K562 (cell line): ENCODE measurements at regions not wholly inside any gene's neighbourhood (a gene's known extent, or its start where the extent isn't known, plus 50 kb on each side); places are given as distances from the start of the nearest gene placed in this dataset.

Experiments used
- ATF2 ChIP-seq: sonication (generic); formaldehyde crosslinking; IDR thresholded peaks from 2 replicates; pipeline ENCODE4 v1.8.1; 2022; ENCODE audit warnings: missing genetic modification reagents
- ATF3 ChIP-seq, 2 experiments: fragments of 450-650 bp in 1 of 2; sonication (generic) in 1 of 2; formaldehyde crosslinking in 1 of 2; IDR thresholded peaks in 1 of 2; conservative IDR thresholded peaks in 1 of 2; 2 replicates each; pipeline versions ENCODE4 v1.6.1 to v1.8.1; 2016 to 2023; ENCODE audit warnings: mild to moderate bottlenecking in 2 of 2, moderate library complexity in 2 of 2, inconsistent platforms in 1 of 2, missing genetic modification reagents in 1 of 2
- BRF2 ChIP-seq: IDR thresholded peaks from 3 replicates; pipeline ENCODE4 v1.6.1; 2011; ENCODE audit warnings: borderline replicate concordance, mild to moderate bottlenecking; ENCODE audit not compliant: insufficient read length, insufficient read depth
- CBX3 ChIP-seq, 2 experiments: IDR thresholded peaks; 1 replicate in 1 of 2; 2 replicates in 1 of 2; pipeline ENCODE4 v1.6.1; 2012; ENCODE audit warnings: inconsistent platforms in 2 of 2, low read length in 2 of 2, borderline replicate concordance in 1 of 2, control low read depth in 1 of 2
- EP300 ChIP-seq: IDR thresholded peaks from 2 replicates; pipeline ENCODE4 v1.6.1; 2012; ENCODE audit warnings: low read length, improper control_type of control experiment
- ESRRA ChIP-seq: fragments of 450-650 bp; IDR thresholded peaks from 2 replicates; pipeline ENCODE4 v1.6.1; 2014; ENCODE audit warnings: low read depth, mild to moderate bottlenecking, moderate library complexity, borderline replicate concordance
- GATA2 ChIP-seq: sonication (generic); formaldehyde crosslinking; IDR thresholded peaks from 2 replicates; pipeline ENCODE4 v1.4.0; 2020; ENCODE audit warnings: mild to moderate bottlenecking, missing genetic modification reagents
- GTF2A2 ChIP-seq: IDR thresholded peaks from 2 replicates; pipeline ENCODE4 v1.6.1; 2016; ENCODE audit warnings: mild to moderate bottlenecking, missing genetic modification characterization, missing compliant biosample characterization
- HMG20A ChIP-seq: fragments of 450-650 bp; formaldehyde crosslinking; conservative IDR thresholded peaks from 2 replicates; pipeline ENCODE4 v1.4.0; 2020; ENCODE audit warnings: mild to moderate bottlenecking, mixed read lengths
- HNRNPUL1 ChIP-seq: fragments of 200-400 bp; formaldehyde crosslinking; IDR thresholded peaks from 2 replicates; pipeline ENCODE4 v1.6.1; 2017; ENCODE audit warnings: low read length
- JUND ChIP-seq, 2 experiments: IDR thresholded peaks; 2 replicates in 1 of 2; 3 replicates in 1 of 2; pipeline ENCODE4 v1.6.1; 2011; ENCODE audit warnings: borderline replicate concordance in 2 of 2, low read depth in 2 of 2, low read length in 2 of 2, improper control_type of control experiment in 1 of 2, missing biosample characterization in 1 of 2, missing genetic modification characterization in 1 of 2, missing genetic modification reagents in 1 of 2
- MAFK ChIP-seq: IDR thresholded peaks from 2 replicates; pipeline ENCODE4 v1.6.1; 2011; ENCODE audit warnings: low read length, improper control_type of control experiment
- RERE ChIP-seq: sonication (generic); formaldehyde crosslinking; IDR thresholded peaks from 2 replicates; pipeline ENCODE4 v1.8.0; 2023; ENCODE audit warnings: missing genetic modification reagents, mild to moderate bottlenecking, borderline replicate concordance
- SETDB1 ChIP-seq: IDR thresholded peaks from one replicate; pipeline ENCODE4 v1.6.1; 2012; ENCODE audit warnings: low read length, control low read depth, inconsistent platforms
- STAT5A ChIP-seq: IDR thresholded peaks from 2 replicates; pipeline ENCODE4 v1.6.1; 2012; ENCODE audit warnings: low read length, inconsistent platforms, borderline replicate concordance
- TRIM28 ChIP-seq: fragments of 450-650 bp; IDR thresholded peaks from 2 replicates; pipeline ENCODE4 v1.6.1; 2017
- ZKSCAN8 ChIP-seq: fragments of 200-800 bp; sonication (Bioruptor generic); IDR thresholded peaks from 2 replicates; pipeline ENCODE4 v1.6.1; 2016; ENCODE audit warnings: missing genetic modification characterization, missing compliant biosample characterization
- ZNF212 ChIP-seq: fragments of 450-650 bp; formaldehyde crosslinking; IDR thresholded peaks from 2 replicates; pipeline ENCODE4 v1.4.0; 2020; ENCODE audit warnings: mild to moderate bottlenecking
- ZNF224 ChIP-seq: sonication (generic); formaldehyde crosslinking; IDR thresholded peaks from 2 replicates; pipeline ENCODE4 v1.8.0; 2022; ENCODE audit warnings: mild to moderate bottlenecking, missing genetic modification reagents
- ZNF551 ChIP-seq: fragments of 250-450 bp; sonication (Bioruptor Pico); IDR thresholded peaks from 2 replicates; pipeline ENCODE4 v1.5.0; 2021; ENCODE audit warnings: mild to moderate bottlenecking, moderate library complexity
- ZZZ3 ChIP-seq: fragments of 450-650 bp; IDR thresholded peaks from 2 replicates; pipeline ENCODE4 v1.6.1; 2016; ENCODE audit warnings: antibody characterized with exemption, mild to moderate bottlenecking, moderate library complexity

GRCh38 chr7:106183952-106184351, 71.8 kb upstream of the SYPL1 start (continued):
- TF ChIP-seq RERE (no peak), ZNF212 (no peak), CBX3 (IDR thresholded peaks at IDR 0.05; ENCODE audit: borderline replicate concordance in 1 of 2, low read length in 2 of 2) (no peak), ZKSCAN8 (CRISPR knock-in tag) (no peak), GATA2 (CRISPR knock-in tag) (no peak), TRIM28 (no peak), ESRRA (no peak), HNRNPUL1 (no peak), HMG20A (CRISPR knock-in tag) (no peak), EP300 (no peak), ZNF551 (CRISPR knock-in tag) (no peak), ZZZ3 (no peak), SETDB1 (no peak), STAT5A (no peak), JUND (IDR thresholded peaks at IDR 0.05; ENCODE audit: borderline replicate concordance, low read depth, low read length) (no peak), JUND (tag; IDR thresholded peaks at IDR 0.05; ENCODE audit: borderline replicate concordance, low read depth, low read length) (no peak), GTF2A2 (peak; percentile 84), ATF3 (IDR thresholded peaks at IDR 0.05) (no peak), ATF3 (CRISPR knock-in tag; conservative IDR thresholded peaks at IDR 0.05) (no peak), BRF2 (no peak), ZNF224 (CRISPR knock-in tag) (no peak), ATF2 (CRISPR knock-in tag) (no peak), MAFK (no peak)
